GM12878 (cell line): ENCODE measurements at regions not wholly inside any gene's neighbourhood (a gene's known extent, or its start where the extent isn't known, plus 50 kb on each side); places are given as distances from the start of the nearest gene placed in this dataset.

Experiments used
- ATAC-seq: fragments of 200-7000 bp; cut with Tn5 transposase; 3 replicates; pipeline ENCODE4 v1.9.1; 2020; ENCODE audit warnings: mild to moderate bottlenecking, moderate library complexity
- BruUV-seq: library from RNA; stranded (reverse); fragments of 400-500 nt; replicated peaks from 2 replicates; lab custom pipeline; 2021; lab: Mats Ljungman, UMichigan
- CTCF ChIA-PET: fragments of 300-600 bp; sonication (Branson Sonifier 250); formaldehyde crosslinking; extraction: SDS; loops from one replicate; lab custom pipeline; 2021; ENCODE audit warnings: inconsistent platforms; lab: Yijun Ruan, JAX
- POLR2A ChIA-PET: fragments of 350-600 bp; formaldehyde crosslinking; extraction: SDS; loops from one replicate; lab custom pipeline; 2021; ENCODE audit warnings: inconsistent platforms; lab: Charles Lee
- RAD21 ChIA-PET: fragments of 300-600 bp; sonication (Branson Sonifier 250); formaldehyde crosslinking; loops from one replicate; lab custom pipeline; 2023; ENCODE audit warnings: antibody characterized with exemption; ENCODE audit not compliant: unreplicated experiment; lab: Charles Lee
- SMC1A ChIA-PET: fragments of 300-600 bp; sonication (Branson Sonifier 250); formaldehyde crosslinking; loops from one replicate; lab custom pipeline; 2023; ENCODE audit not compliant: unreplicated experiment, uncharacterized antibody; lab: Charles Lee
- DNase-seq: peaks from one replicate; pipeline ENCODE4 v3.0.0-alpha.2; 2011; ENCODE audit warnings: low read depth, low spot score
- FAIRE-seq: peaks from 3 replicates; lab custom pipeline; 2011; peaks lifted over from hg19 to GRCh38; lab: Jason Lieb, UNC
- H2AFZ ChIP-seq: 2 replicates; pipeline ENCODE4 v1.6.0; 2011; ENCODE audit warnings: low read depth, low read length, control low read depth; ENCODE audit not compliant: control insufficient read depth
- H3K27ac ChIP-seq: 2 replicates; pipeline ENCODE4 v1.5.1; 2011; ENCODE audit warnings: control low read depth; ENCODE audit not compliant: control insufficient read depth, insufficient read depth
- H3K27me3 ChIP-seq, 2 experiments: replicated peaks in 1 of 2; 2 replicates each; pipeline versions ENCODE4 v1.6.0 to v1.6.1; 2011; ENCODE audit warnings: low read length in 1 of 2; ENCODE audit not compliant: control insufficient read depth in 2 of 2, insufficient read depth in 2 of 2
- H3K36me3 ChIP-seq, 2 experiments: 2 replicates each; pipeline ENCODE4 v1.5.1; 2011; ENCODE audit warnings: low read length in 1 of 2; ENCODE audit not compliant: control insufficient read depth in 2 of 2, insufficient read depth in 2 of 2
- H3K4me1 ChIP-seq: 2 replicates; pipeline ENCODE4 v1.6.1; 2011; ENCODE audit warnings: mild to moderate bottlenecking, low read length, moderate library complexity, mixed read lengths; ENCODE audit not compliant: control insufficient read depth, insufficient read depth
- H3K4me2 ChIP-seq: 2 replicates; pipeline ENCODE4 v1.6.0; 2011; ENCODE audit warnings: control low read depth; ENCODE audit not compliant: control insufficient read depth, insufficient read depth
- H3K4me3 ChIP-seq: fragments of 200-600 bp; sonication (generic); 2 replicates; pipeline ENCODE4 v1.5.1; 2016
- H3K79me2 ChIP-seq: 2 replicates; pipeline ENCODE4 v1.6.0; 2011; ENCODE audit warnings: low read length; ENCODE audit not compliant: control insufficient read depth, insufficient read depth
- H3K9ac ChIP-seq: 2 replicates; pipeline ENCODE4 v1.8.0; 2011; ENCODE audit warnings: low read length, control low read depth, mixed read lengths; ENCODE audit not compliant: control insufficient read depth, insufficient read depth
- H3K9me3 ChIP-seq: replicated peaks from 3 replicates; pipeline ENCODE4 v1.5.1; 2011; ENCODE audit warnings: mild to moderate bottlenecking, low read length; ENCODE audit not compliant: control insufficient read depth, insufficient read depth
- H4K20me1 ChIP-seq: 2 replicates; pipeline ENCODE4 v1.6.0; 2011; ENCODE audit not compliant: control insufficient read depth, insufficient read depth
- CREM ChIP-seq: IDR thresholded peaks from 2 replicates; pipeline ENCODE4 v1.6.1; 2014; ENCODE audit warnings: antibody characterized with exemption, low read depth
- MEF2B ChIP-seq: fragments of 450-650 bp; IDR thresholded peaks from 2 replicates; pipeline ENCODE4 v1.6.1; 2018; ENCODE audit warnings: mild to moderate bottlenecking, moderate library complexity; ENCODE audit not compliant: partially characterized antibody, poor library complexity, severe bottlenecking
- MTA2 ChIP-seq: fragments of 450-650 bp; IDR thresholded peaks from 2 replicates; pipeline ENCODE4 v1.6.1; 2016; ENCODE audit warnings: low read depth, mild to moderate bottlenecking, moderate library complexity
- NFIC ChIP-seq: IDR thresholded peaks from 2 replicates; pipeline ENCODE4 v1.6.1; 2012; ENCODE audit warnings: low read depth, mild to moderate bottlenecking, inconsistent platforms, low read length, moderate library complexity
- NFYB ChIP-seq: IDR thresholded peaks from 2 replicates; pipeline ENCODE4 v1.6.1; 2011; ENCODE audit warnings: low read depth, mild to moderate bottlenecking, low read length, improper control_type of control experiment, moderate library complexity; ENCODE audit not compliant: insufficient read depth
- NR2C1 ChIP-seq: fragments of 450-650 bp; IDR thresholded peaks from 2 replicates; pipeline ENCODE4 v1.6.1; 2017; ENCODE audit warnings: antibody characterized with exemption, mild to moderate bottlenecking, moderate library complexity
- NRF1 ChIP-seq: conservative IDR thresholded peaks from 2 replicates; pipeline ENCODE4 v1.6.1; 2011; ENCODE audit warnings: mild to moderate bottlenecking, low read depth, low read length, improper control_type of control experiment
- POU2F2 ChIP-seq: IDR thresholded peaks from 3 replicates; pipeline ENCODE4 v1.6.1; 2011; ENCODE audit warnings: low read depth, mild to moderate bottlenecking, low read length, borderline replicate concordance
- TAF1 ChIP-seq: IDR thresholded peaks from 2 replicates; pipeline ENCODE4 v1.6.1; 2011; ENCODE audit warnings: mild to moderate bottlenecking, low read depth, low read length, borderline replicate concordance
- TCF7 ChIP-seq: IDR thresholded peaks from 2 replicates; pipeline ENCODE4 v1.6.1; 2014; ENCODE audit warnings: antibody characterized with exemption, borderline replicate concordance
- WGBS: methylation state at CpG from one replicate; pipeline ENCODE4 v1.1.6; 2016; ENCODE audit warnings: low lambda C conversion rate; ENCODE audit not compliant: insufficient replicate concordance, insufficient coverage; ENCODE audit errors: missing lambda C conversion rate; 5-methylcytosine and 5-hydroxymethylcytosine counted together
- in situ Hi-C: fragments of 300-500 bp; cut with MboI; formaldehyde crosslinking; loops from 9 replicates; pipeline ENCODE4 v1.14.3; 2018; ENCODE audit warnings: mixed read lengths
- intact Hi-C: fragments of 100-400 bp; cut with micrococcal nuclease; formaldehyde crosslinking; loops from one replicate; pipeline ENCODE4 v1.14.2; 2022; ENCODE audit not compliant: unreplicated experiment
- TF ChIP-seq, protein P1 (sequence below): IDR thresholded peaks from 2 replicates; pipeline ENCODE4 v1.6.1; 2012; ENCODE audit warnings: low read length, inconsistent platforms
- TF ChIP-seq, protein P2 (sequence below): IDR thresholded peaks from 2 replicates; pipeline ENCODE4 v1.6.1; 2011; ENCODE audit warnings: borderline replicate concordance, low read depth, mild to moderate bottlenecking, moderate library complexity, mixed read lengths, low read length; ENCODE audit not compliant: insufficient read depth; ENCODE audit errors: extremely low read length
- TF ChIP-seq, protein P3 (sequence below): IDR thresholded peaks from 2 replicates; pipeline ENCODE4 v1.6.1; 2012; ENCODE audit warnings: mild to moderate bottlenecking, low read depth, low read length
- TF ChIP-seq, protein P4 (sequence below): fragments of 450-650 bp; IDR thresholded peaks from 2 replicates; pipeline ENCODE4 v1.6.1; 2017; ENCODE audit warnings: mild to moderate bottlenecking, low read depth, inconsistent platforms; ENCODE audit not compliant: poor library complexity, severe bottlenecking

DNA sequence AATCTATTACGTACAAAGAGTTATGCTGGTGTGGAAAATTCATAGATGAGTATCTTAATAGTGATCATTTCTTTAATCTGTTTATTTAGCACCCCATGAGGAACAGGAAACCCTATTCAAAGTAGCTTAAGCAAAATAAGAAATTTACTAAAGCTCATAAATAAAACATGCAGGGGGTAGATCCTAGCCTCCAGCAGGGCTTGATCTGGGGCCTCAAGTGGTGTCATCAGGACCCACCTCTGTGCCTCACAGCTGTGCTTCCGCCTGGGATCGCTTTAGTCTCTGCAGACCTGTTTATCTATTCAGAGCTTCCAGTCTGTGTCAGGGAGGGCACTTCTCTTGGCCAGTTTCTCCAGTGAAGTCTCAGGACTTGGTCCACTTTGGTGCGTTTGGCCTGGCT is 171.0 kb upstream of the SLC24A5 start:
- ATAC-seq (no peak), DNase-seq (no peak), FAIRE-seq (no peak)
- H3K79me2 ChIP-seq, result no peaks in the 10 kb centered on the region
- CTCF ChIA-PET, result no interaction called here
- H3K4me2 ChIP-seq, result no peak overlapping the region
- no peaks in the 10 kb centered on the region for H4K20me1 ChIP-seq
- H3K36me3 ChIP-seq, result no peaks in the 10 kb centered on the region
- H3K27ac ChIP-seq, result no peak overlapping the region
- intact Hi-C loops (no loop called here), in situ Hi-C loops (no loop called here)
- RAD21 ChIA-PET, result no interaction called here
- H3K4me3 ChIP-seq, result no peak overlapping the region
- no peaks in the 10 kb centered on the region for H3K9me3 ChIP-seq
- 43% methylated on average over 4 of the region's 4 CpGs for WGBS
- POLR2A ChIA-PET, result interaction anchor here (0.6 kb wide), 1 partner anchor 1665 kb away, joined by 3 read pairs; no protein-coding TSS in a partner anchor
- no peaks in the 10 kb centered on the region for H3K27me3 ChIP-seq
- SMC1A ChIA-PET, result interaction anchor here (1.4 to 1.5 kb wide), 2 partner anchors 10 to 17 kb away, joined by 3 to 5 read pairs; no protein-coding TSS in a partner anchor
- BruUV-seq, result no TSS peak
- no peaks in the 10 kb centered on the region for H3K4me1 ChIP-seq
- no peak overlapping the region for H3K9ac ChIP-seq
- no peak overlapping the region for H2AFZ ChIP-seq
- TF ChIP-seq, protein P1, sequence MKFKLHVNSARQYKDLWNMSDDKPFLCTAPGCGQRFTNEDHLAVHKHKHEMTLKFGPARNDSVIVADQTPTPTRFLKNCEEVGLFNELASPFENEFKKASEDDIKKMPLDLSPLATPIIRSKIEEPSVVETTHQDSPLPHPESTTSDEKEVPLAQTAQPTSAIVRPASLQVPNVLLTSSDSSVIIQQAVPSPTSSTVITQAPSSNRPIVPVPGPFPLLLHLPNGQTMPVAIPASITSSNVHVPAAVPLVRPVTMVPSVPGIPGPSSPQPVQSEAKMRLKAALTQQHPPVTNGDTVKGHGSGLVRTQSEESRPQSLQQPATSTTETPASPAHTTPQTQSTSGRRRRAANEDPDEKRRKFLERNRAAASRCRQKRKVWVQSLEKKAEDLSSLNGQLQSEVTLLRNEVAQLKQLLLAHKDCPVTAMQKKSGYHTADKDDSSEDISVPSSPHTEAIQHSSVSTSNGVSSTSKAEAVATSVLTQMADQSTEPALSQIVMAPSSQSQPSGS, result no peak
- TF ChIP-seq, protein P2, sequence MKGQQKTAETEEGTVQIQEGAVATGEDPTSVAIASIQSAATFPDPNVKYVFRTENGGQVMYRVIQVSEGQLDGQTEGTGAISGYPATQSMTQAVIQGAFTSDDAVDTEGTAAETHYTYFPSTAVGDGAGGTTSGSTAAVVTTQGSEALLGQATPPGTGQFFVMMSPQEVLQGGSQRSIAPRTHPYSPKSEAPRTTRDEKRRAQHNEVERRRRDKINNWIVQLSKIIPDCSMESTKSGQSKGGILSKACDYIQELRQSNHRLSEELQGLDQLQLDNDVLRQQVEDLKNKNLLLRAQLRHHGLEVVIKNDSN, result no peak
- no peak for TF ChIP-seq MEF2B
- no peak for TF ChIP-seq POU2F2
- no peak for TF ChIP-seq NFYB
- no peak for TF ChIP-seq MTA2
- TF ChIP-seq, protein P3, sequence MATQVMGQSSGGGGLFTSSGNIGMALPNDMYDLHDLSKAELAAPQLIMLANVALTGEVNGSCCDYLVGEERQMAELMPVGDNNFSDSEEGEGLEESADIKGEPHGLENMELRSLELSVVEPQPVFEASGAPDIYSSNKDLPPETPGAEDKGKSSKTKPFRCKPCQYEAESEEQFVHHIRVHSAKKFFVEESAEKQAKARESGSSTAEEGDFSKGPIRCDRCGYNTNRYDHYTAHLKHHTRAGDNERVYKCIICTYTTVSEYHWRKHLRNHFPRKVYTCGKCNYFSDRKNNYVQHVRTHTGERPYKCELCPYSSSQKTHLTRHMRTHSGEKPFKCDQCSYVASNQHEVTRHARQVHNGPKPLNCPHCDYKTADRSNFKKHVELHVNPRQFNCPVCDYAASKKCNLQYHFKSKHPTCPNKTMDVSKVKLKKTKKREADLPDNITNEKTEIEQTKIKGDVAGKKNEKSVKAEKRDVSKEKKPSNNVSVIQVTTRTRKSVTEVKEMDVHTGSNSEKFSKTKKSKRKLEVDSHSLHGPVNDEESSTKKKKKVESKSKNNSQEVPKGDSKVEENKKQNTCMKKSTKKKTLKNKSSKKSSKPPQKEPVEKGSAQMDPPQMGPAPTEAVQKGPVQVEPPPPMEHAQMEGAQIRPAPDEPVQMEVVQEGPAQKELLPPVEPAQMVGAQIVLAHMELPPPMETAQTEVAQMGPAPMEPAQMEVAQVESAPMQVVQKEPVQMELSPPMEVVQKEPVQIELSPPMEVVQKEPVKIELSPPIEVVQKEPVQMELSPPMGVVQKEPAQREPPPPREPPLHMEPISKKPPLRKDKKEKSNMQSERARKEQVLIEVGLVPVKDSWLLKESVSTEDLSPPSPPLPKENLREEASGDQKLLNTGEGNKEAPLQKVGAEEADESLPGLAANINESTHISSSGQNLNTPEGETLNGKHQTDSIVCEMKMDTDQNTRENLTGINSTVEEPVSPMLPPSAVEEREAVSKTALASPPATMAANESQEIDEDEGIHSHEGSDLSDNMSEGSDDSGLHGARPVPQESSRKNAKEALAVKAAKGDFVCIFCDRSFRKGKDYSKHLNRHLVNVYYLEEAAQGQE, result no peak
- no peak for TF ChIP-seq TAF1
- no peak for TF ChIP-seq NFIC
- TF ChIP-seq TCF7, result no peak
- TF ChIP-seq, protein P4, sequence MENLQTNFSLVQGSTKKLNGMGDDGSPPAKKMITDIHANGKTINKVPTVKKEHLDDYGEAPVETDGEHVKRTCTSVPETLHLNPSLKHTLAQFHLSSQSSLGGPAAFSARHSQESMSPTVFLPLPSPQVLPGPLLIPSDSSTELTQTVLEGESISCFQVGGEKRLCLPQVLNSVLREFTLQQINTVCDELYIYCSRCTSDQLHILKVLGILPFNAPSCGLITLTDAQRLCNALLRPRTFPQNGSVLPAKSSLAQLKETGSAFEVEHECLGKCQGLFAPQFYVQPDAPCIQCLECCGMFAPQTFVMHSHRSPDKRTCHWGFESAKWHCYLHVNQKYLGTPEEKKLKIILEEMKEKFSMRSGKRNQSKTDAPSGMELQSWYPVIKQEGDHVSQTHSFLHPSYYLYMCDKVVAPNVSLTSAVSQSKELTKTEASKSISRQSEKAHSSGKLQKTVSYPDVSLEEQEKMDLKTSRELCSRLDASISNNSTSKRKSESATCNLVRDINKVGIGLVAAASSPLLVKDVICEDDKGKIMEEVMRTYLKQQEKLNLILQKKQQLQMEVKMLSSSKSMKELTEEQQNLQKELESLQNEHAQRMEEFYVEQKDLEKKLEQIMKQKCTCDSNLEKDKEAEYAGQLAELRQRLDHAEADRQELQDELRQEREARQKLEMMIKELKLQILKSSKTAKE, result no peak
- TF ChIP-seq CREM, result no peak
- no peak for TF ChIP-seq NRF1
- no peak for TF ChIP-seq NR2C1
